Lower leg skin (tissue), 4 donors: ENCODE measurements at regions not wholly inside any gene's neighbourhood (a gene's known extent, or its start where the extent isn't known, plus 50 kb on each side); places are given as distances from the start of the nearest gene placed in this dataset.

ENCODE experiments used
- DNase-seq, 2 donors: peaks; one replicate each; pipeline ENCODE4 v3.0.0-alpha.2; 2019; ENCODE audit warnings: low spot score in 2 of 2
- H3K4me3 ChIP-seq: fragments of 200-600 bp; sonication (generic); 2 replicates; pipeline ENCODE4 v1.5.1; 2017; ENCODE audit warnings: mild to moderate bottlenecking, low read depth; ENCODE audit not compliant: poor library complexity, severe bottlenecking
- POLR2A ChIP-seq, 2 donors: fragments of 450-650 bp; IDR thresholded peaks; one replicate each; pipeline ENCODE4 v1.6.1; 2016 to 2017; ENCODE audit warnings: antibody characterized with exemption in 2 of 2, mild to moderate bottlenecking in 1 of 2, moderate library complexity in 1 of 2
- WGBS, 2 donors: methylation state at CpG; one replicate each; pipeline ENCODE4 v1.1.5; 2018; 5-methylcytosine and 5-hydroxymethylcytosine counted together
- intact Hi-C: fragments of 100-400 bp; cut with DNase I; formaldehyde crosslinking; loops from one replicate; pipeline ENCODE4 v1.15.0; 2023; ENCODE audit warnings: low total_unique reads
- TF ChIP-seq, protein P1 (sequence below), 3 donors: fragments of 450-650 bp; IDR thresholded peaks; one replicate each; pipeline ENCODE4 v1.5.1; 2016; ENCODE audit warnings: antibody characterized with exemption in 3 of 3, mild to moderate bottlenecking in 3 of 3, moderate library complexity in 2 of 3

DNA sequence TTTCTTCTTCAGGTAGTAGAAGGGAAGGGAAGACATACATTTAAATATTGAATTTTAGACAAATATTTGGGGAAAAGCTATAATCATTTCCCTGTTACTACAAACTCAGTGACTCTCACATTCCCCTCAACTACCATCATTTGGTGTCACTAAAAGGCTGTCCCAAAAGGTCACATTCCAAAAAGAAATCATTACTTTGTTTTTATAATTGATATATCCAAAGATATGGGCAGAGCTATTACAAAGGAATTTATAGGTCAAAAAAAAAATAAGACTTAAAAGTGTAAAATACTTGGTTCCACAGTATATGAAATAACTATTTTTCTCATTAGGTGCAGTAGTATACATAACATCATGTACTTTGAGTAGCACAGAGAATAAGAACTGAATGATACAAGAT lies 751.4 kb downstream of the KCNA4 start:
- no peak overlapping the region for H3K4me3 ChIP-seq
- intact Hi-C loops = no loop called here
- TF ChIP-seq, protein P1, sequence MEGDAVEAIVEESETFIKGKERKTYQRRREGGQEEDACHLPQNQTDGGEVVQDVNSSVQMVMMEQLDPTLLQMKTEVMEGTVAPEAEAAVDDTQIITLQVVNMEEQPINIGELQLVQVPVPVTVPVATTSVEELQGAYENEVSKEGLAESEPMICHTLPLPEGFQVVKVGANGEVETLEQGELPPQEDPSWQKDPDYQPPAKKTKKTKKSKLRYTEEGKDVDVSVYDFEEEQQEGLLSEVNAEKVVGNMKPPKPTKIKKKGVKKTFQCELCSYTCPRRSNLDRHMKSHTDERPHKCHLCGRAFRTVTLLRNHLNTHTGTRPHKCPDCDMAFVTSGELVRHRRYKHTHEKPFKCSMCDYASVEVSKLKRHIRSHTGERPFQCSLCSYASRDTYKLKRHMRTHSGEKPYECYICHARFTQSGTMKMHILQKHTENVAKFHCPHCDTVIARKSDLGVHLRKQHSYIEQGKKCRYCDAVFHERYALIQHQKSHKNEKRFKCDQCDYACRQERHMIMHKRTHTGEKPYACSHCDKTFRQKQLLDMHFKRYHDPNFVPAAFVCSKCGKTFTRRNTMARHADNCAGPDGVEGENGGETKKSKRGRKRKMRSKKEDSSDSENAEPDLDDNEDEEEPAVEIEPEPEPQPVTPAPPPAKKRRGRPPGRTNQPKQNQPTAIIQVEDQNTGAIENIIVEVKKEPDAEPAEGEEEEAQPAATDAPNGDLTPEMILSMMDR (IDR thresholded peaks at IDR 0.05) = no peak
- no peak for TF ChIP-seq POLR2A (IDR thresholded peaks at IDR 0.05)
- DNase-seq = no peak

DNA sequence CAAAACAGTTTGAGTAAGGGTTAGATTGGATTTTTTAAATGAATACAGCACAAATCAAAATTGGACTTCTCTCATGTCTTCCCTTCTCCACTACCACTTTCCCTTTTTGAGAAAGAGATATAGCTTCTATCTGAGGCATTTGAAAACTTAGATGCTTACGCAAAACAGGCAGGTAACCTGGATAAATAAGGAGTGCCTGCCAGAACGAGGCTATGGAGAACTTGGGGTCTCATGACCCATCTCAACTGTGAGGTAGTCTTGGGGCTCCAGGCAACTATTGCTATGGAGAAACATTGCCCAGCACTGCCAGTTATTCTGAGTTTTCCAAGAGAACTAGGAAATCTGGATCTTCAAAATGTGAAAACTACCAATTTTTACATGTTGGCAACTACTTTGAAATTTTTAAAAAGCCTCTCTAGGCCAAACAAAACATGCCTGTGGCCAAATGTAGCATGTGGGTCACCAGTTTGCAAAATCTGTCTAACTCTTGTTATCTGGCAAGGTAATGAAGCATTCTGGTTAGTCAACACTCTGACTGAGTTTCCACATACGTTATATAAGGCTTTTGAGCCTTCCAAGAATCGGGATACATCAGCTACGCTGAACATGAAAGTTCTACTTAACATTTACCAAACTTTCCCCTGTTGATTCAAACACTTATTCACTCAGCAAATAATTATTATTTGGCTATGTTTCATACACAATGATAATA lies 752.7 kb downstream of the KCNA4 start:
- WGBS, 2 donors = 59 to 63% methylated on average over 5 of the region's 5 CpGs
- intact Hi-C loops = no loop called here
- TF ChIP-seq POLR2A (IDR thresholded peaks at IDR 0.05) = no peak
- TF ChIP-seq, protein P1 (IDR thresholded peaks at IDR 0.05) = no peak
- H3K4me3 ChIP-seq = no peak overlapping the region
- no peak for DNase-seq

DNA sequence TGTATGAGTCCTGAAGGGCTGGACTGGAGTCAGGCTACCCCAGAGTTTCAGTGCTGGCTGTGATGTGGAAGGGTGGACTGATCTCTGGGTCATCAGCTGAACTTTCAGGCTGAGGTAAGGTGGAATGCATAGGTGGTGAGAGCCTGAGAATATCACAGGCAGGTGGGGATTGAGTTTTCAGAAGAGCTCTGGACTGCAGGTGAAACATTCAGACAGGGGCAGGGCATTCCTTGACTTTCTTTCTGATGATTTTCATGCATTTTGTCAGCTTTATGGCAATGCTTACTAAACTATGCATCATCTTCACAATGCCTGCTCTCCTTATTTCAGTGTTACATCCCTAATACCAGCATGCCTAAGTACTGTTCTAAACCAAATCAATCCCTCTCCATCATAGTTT lies 755.0 kb downstream of the KCNA4 start:
- no peak overlapping the region for H3K4me3 ChIP-seq
- intact Hi-C loops = no loop called here
- TF ChIP-seq POLR2A (IDR thresholded peaks at IDR 0.05) = no peak
- TF ChIP-seq, protein P1 (IDR thresholded peaks at IDR 0.05) = no peak
- DNase-seq = no peak

DNA sequence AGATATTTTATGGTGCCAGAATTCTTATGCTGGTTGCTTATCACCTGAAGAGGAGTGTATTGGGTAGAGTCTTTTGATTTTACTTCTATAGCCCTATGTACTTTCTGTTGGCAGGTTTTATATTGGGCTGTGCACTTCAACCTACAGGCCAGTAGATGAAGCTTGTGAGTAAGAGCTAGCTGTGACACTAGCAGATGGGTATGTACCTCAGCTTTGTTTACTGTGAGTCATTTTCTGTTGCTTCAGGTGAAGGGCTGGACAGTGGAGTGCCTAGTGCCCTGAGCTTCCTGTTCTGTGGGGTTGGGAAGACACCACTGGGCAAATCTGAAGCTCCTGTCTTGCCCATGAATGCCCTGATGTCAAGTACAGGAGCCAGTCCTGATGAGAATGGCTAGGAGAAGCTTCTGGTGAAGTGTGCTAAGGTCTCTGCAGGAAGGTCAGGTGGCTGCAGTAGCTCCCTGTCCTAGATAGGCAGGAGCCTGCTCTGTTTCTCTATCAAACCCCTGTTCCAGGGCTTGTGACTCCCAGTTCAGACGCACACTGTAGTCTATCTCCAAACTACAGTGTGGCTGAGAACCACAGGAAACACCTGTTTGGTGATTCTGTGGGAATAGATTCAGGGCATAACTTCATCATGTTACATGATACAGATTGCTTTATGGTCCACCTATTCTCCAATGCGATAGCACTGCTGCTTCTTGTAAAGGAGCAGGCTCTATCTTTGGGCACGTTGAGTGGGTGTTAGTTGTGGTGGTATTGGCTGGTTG lies 755.7 kb downstream of the KCNA4 start:
- 86 to 89% methylated on average over 3 of the region's 3 CpGs for WGBS, 2 donors
- TF ChIP-seq, protein P1 (IDR thresholded peaks at IDR 0.05) = no peak
- no peak for TF ChIP-seq POLR2A (IDR thresholded peaks at IDR 0.05)
- H3K4me3 ChIP-seq = no peak overlapping the region
- no peak for DNase-seq
- intact Hi-C loops = no loop called here

DNA sequence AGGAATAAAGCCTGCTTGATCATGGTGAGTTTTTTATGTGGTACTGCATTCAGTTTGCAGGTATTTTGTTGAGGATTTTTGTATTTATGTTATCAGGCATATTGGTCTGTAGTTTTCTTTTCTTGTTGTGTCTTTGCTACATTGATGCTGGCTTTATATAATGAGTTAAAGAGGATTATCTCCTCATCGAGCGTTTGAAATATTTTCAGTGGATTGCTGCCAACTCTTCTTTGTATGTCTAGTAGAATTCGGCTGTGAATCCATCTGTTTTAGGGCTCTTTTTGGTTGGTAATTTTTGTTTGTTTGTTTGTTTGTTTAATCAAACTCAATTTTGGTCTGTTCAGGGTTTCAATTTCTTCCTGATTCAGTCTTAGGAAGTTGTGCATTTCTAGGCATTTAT lies 758.4 kb downstream of the KCNA4 start:
- no peak for DNase-seq
- H3K4me3 ChIP-seq = no peak overlapping the region
- WGBS, 2 donors = 22 to 32% methylated on average over 3 of the region's 3 CpGs
- TF ChIP-seq POLR2A (IDR thresholded peaks at IDR 0.05) = no peak
- TF ChIP-seq, protein P1 (IDR thresholded peaks at IDR 0.05) = no peak
- intact Hi-C loops = no loop called here
